Neural cell (in vitro differentiated cells): ENCODE measurements at regions not wholly inside any gene's neighbourhood (a gene's known extent, or its start where the extent isn't known, plus 50 kb on each side); places are given as distances from the start of the nearest gene placed in this dataset.

Experiments used
- CTCF ChIP-seq: fragments of 450-650 bp; IDR thresholded peaks from 2 replicates; pipeline ENCODE4 v1.5.1; 2014; ENCODE audit warnings: antibody characterized with exemption, mild to moderate bottlenecking, moderate library complexity; ENCODE audit not compliant: poor library complexity, severe bottlenecking
- EZH2 ChIP-seq: fragments of 200-600, 300-800 bp; shearing (Covaris generic), sonication (generic); IDR thresholded peaks from 2 replicates; pipeline ENCODE4 v1.6.1; 2014; ENCODE audit warnings: antibody characterized with exemption, low read length, borderline replicate concordance, mild to moderate bottlenecking; ENCODE audit not compliant: insufficient read depth, poor library complexity, severe bottlenecking
- MXI1 ChIP-seq: fragments of 450-650 bp; conservative IDR thresholded peaks from 2 replicates; pipeline ENCODE4 v1.6.1; 2014; ENCODE audit warnings: antibody characterized with exemption, mild to moderate bottlenecking; ENCODE audit not compliant: poor library complexity, severe bottlenecking
- POLR2AphosphoS5 ChIP-seq: IDR thresholded peaks from 2 replicates; pipeline ENCODE4 v1.6.1; 2012
- RAD21 ChIP-seq: fragments of 450-650 bp; conservative IDR thresholded peaks from 2 replicates; pipeline ENCODE4 v1.6.1; 2014; ENCODE audit warnings: antibody characterized with exemption, mild to moderate bottlenecking, moderate library complexity
- REST ChIP-seq: IDR thresholded peaks from 2 replicates; pipeline ENCODE4 v1.6.1; 2012; ENCODE audit warnings: borderline replicate concordance
- SMC3 ChIP-seq: fragments of 450-650 bp; conservative IDR thresholded peaks from 2 replicates; pipeline ENCODE4 v1.6.1; 2014; ENCODE audit warnings: antibody characterized with exemption, mild to moderate bottlenecking, moderate library complexity; ENCODE audit not compliant: poor library complexity
- TAF1 ChIP-seq: IDR thresholded peaks from 2 replicates; pipeline ENCODE4 v1.6.1; 2012; ENCODE audit warnings: low read depth

- TF ChIP-seq CTCF (no peak), TAF1 (no peak), POLR2AphosphoS5 (no peak), EZH2 (no peak), RAD21 (no peak), MXI1 (no peak), SMC3 (no peak), REST (no peak)
Observed at GRCh38 chr7:112933598-112933997, 143.4 kb upstream of the TMEM168 start.
